Gastroesophageal sphincter (tissue), 3 donors: ENCODE measurements at regions not wholly inside any gene's neighbourhood (a gene's known extent, or its start where the extent isn't known, plus 50 kb on each side); places are given as distances from the start of the nearest gene placed in this dataset.

ENCODE experiments used
- CTCF ChIP-seq, 4 experiments: fragments of 200-600 bp in 2 of 4; fragments of 450-650 bp in 2 of 4; sonication (generic) in 1 of 4; IDR thresholded peaks; one replicate each; pipeline ENCODE4 v1.5.1; 2017 to 2019; ENCODE audit warnings: antibody characterized with exemption in 4 of 4, mild to moderate bottlenecking in 2 of 4, moderate library complexity in 2 of 4
- EP300 ChIP-seq: sonication (generic); formaldehyde crosslinking; IDR thresholded peaks from one replicate; pipeline ENCODE4 v1.6.1; 2017; ENCODE audit warnings: antibody characterized with exemption, mild to moderate bottlenecking
- POLR2AphosphoS5 ChIP-seq: sonication (generic); formaldehyde crosslinking; IDR thresholded peaks from one replicate; pipeline ENCODE4 v1.6.1; 2017; ENCODE audit warnings: antibody characterized with exemption

GRCh38 chr15:92817339-92817886, 82.7 kb upstream of the CHD2 start:
- no peak for TF ChIP-seq CTCF (IDR thresholded peaks at IDR 0.05)
- TF ChIP-seq POLR2AphosphoS5 = no peak
- TF ChIP-seq EP300 = no peak
